ENCODE measurements at regions not wholly inside any gene's neighbourhood (a gene's known extent, or its start where the extent isn't known, plus 50 kb on each side); places are given as distances from the start of the nearest gene placed in this dataset.

DNA sequence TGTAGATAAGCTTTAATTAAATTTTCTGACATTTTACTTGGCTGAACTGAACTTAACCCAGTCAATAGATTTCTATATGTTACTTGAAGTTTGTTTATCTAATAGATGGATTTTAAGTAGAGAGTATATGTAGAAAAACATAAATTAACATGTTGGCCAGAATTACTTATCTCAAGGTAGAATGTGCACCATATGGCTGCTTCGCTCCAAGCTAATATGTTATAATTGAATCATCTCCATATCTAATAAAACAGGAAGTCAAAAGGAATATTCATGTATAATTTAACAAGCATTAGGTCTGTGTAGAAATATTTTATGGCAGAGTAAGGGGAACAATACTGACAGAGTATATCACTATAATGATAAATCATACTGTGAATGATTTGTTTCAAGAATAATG lies 650.7 kb upstream of the ALCAM start:
- no peak for TF ChIP-seq MYC (IDR thresholded peaks at IDR 0.05; ENCODE audit: low read depth, low read length)
- TF ChIP-seq POLR2A (IDR thresholded peaks at IDR 0.05; ENCODE audit: extremely low read depth, insufficient read length), result no peak
- TF ChIP-seq, protein P1, sequence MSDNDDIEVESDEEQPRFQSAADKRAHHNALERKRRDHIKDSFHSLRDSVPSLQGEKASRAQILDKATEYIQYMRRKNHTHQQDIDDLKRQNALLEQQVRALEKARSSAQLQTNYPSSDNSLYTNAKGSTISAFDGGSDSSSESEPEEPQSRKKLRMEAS (IDR thresholded peaks at IDR 0.05; ENCODE audit: low read depth, low read length), result no peak
- TF ChIP-seq, protein P2, sequence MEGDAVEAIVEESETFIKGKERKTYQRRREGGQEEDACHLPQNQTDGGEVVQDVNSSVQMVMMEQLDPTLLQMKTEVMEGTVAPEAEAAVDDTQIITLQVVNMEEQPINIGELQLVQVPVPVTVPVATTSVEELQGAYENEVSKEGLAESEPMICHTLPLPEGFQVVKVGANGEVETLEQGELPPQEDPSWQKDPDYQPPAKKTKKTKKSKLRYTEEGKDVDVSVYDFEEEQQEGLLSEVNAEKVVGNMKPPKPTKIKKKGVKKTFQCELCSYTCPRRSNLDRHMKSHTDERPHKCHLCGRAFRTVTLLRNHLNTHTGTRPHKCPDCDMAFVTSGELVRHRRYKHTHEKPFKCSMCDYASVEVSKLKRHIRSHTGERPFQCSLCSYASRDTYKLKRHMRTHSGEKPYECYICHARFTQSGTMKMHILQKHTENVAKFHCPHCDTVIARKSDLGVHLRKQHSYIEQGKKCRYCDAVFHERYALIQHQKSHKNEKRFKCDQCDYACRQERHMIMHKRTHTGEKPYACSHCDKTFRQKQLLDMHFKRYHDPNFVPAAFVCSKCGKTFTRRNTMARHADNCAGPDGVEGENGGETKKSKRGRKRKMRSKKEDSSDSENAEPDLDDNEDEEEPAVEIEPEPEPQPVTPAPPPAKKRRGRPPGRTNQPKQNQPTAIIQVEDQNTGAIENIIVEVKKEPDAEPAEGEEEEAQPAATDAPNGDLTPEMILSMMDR (IDR thresholded peaks at IDR 0.05; ENCODE audit: low read depth, low read length), result no peak
- DNase-seq (ENCODE audit: low read depth), result no peak
- no peak overlapping the region for H3K4me3 ChIP-seq (ENCODE audit: low read depth, low read length)

DNA sequence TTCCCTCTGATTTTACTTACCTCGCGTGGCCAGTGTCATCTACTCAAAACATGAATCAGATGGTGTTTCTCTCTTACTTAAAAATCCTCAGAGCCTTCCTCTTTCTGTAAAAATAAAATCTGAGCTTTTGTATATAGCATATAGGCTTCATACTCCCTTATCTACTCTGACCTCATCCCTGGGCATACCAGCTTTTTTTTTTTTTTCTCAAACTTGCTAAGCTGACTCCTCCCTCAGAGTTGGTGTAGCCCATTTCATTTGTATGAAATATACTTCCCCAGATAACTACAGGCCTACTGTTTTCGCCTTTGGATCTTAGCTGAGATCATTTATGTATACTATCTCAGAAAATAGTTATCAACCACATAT lies 648.9 kb upstream of the ALCAM start:
- no peak overlapping the region for H3K4me3 ChIP-seq (ENCODE audit: low read depth, low read length)
- TF ChIP-seq POLR2A (IDR thresholded peaks at IDR 0.05; ENCODE audit: extremely low read depth, insufficient read length) (no peak), MYC (IDR thresholded peaks at IDR 0.05; ENCODE audit: low read depth, low read length) (no peak)
- TF ChIP-seq, protein P2 (IDR thresholded peaks at IDR 0.05; ENCODE audit: low read depth, low read length), result no peak
- TF ChIP-seq, protein P1 (IDR thresholded peaks at IDR 0.05; ENCODE audit: low read depth, low read length), result no peak
- no peak for DNase-seq (ENCODE audit: low read depth)

DNA sequence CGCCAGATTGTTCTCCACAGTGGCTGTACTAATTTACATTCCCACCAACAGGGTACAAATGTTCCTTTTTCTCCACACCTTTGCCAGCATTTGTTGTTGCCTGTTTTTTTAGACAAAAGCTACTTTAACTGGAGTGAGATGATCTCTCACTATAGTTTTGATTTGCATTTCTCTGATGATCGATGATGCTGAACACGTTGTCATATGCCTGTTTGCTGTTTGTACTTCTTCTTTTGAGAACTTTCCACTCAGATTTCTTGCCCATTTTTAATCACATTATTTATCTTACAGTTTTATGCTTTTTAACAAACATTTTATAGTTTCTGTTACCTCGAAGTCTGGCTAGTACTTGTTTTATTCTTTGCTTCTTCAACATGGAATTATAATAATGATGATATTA lies 643.7 kb upstream of the ALCAM start:
- no peak for TF ChIP-seq MYC (IDR thresholded peaks at IDR 0.05; ENCODE audit: low read depth, low read length)
- no peak for DNase-seq (ENCODE audit: low read depth)
- H3K4me3 ChIP-seq (ENCODE audit: low read depth, low read length), result no peak overlapping the region

DNA sequence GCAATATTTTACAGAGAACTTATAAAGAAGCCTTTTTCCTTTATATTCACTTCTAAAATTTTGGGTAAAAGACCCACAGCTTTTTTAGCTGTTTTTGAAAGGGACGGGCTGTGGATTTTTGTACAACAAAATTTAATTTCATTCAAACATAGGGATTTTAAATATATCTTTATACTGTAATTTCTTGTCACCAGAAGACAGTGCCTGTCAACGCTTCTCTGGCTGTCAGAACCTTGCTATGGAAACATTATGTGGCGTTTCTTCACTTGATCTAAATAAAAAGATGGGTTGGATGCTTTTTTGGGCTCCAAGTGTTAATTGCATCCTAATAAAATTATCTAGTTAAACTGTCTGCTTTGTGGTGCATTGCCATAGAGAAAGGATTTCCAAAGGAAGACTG lies 635.6 kb upstream of the ALCAM start:
- TF ChIP-seq, protein P2 (IDR thresholded peaks at IDR 0.05; ENCODE audit: low read depth, low read length), result no peak
- TF ChIP-seq POLR2A (IDR thresholded peaks at IDR 0.05; ENCODE audit: extremely low read depth, insufficient read length), result no peak
- no peak for TF ChIP-seq MYC (IDR thresholded peaks at IDR 0.05; ENCODE audit: low read depth, low read length)
- TF ChIP-seq, protein P1 (IDR thresholded peaks at IDR 0.05; ENCODE audit: low read depth, low read length), result no peak
- DNase-seq (ENCODE audit: low read depth), result no peak
- H3K4me3 ChIP-seq (ENCODE audit: low read depth, low read length), result no peak overlapping the region

DNA sequence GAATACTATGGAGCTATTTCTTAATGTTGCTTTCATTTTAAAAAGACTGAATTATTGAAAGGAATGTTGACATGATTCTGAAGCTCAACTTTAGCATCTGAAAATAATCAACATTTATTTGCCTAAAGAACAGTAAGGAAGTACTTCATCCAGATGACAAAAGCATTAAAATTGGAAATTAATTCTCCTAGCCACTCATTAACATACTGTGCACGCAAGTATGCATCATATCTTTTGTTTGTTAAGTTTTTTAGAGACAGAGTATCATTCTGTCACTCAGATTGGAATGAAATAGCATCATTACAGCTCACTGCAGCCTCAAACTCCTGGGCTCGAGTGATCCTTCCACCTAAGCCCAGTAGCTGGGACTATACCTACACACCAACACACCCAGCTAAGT lies 632.1 kb upstream of the ALCAM start:
- TF ChIP-seq POLR2A (IDR thresholded peaks at IDR 0.05; ENCODE audit: extremely low read depth, insufficient read length), result no peak
- TF ChIP-seq, protein P2 (IDR thresholded peaks at IDR 0.05; ENCODE audit: low read depth, low read length), result no peak
- no peak for TF ChIP-seq MYC (IDR thresholded peaks at IDR 0.05; ENCODE audit: low read depth, low read length)
- TF ChIP-seq, protein P1 (IDR thresholded peaks at IDR 0.05; ENCODE audit: low read depth, low read length), result no peak
- H3K4me3 ChIP-seq (ENCODE audit: low read depth, low read length), result no peak overlapping the region
- DNase-seq (ENCODE audit: low read depth), result no peak

DNA sequence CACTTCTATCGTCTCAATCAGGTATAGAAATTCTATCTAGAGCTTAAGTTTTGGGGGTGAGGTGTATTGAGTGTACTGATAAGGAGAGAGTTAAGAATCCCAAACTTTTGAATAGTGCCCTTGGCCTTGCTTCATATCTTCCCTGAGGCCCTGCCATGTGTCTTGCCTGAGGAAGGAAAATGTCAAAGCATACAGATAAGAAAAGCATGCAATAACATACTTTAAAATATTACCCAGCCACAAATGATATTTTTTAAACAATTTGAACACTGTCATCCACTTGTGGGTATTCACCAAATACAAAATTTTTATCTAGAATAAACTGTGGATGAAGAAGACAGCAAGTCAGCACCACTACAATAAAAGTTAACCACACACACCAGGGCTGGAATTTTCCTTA lies 631.0 kb upstream of the ALCAM start:
- TF ChIP-seq, protein P2 (IDR thresholded peaks at IDR 0.05; ENCODE audit: low read depth, low read length), result no peak
- TF ChIP-seq, protein P1 (IDR thresholded peaks at IDR 0.05; ENCODE audit: low read depth, low read length), result no peak
- TF ChIP-seq POLR2A (IDR thresholded peaks at IDR 0.05; ENCODE audit: extremely low read depth, insufficient read length), result no peak
- no peak for TF ChIP-seq MYC (IDR thresholded peaks at IDR 0.05; ENCODE audit: low read depth, low read length)
- H3K4me3 ChIP-seq (ENCODE audit: low read depth, low read length), result no peak overlapping the region
- DNase-seq (ENCODE audit: low read depth), result no peak

All from NB4 (cell line).